GM12878 (cell line): ENCODE measurements at regions not wholly inside any gene's neighbourhood (a gene's known extent, or its start where the extent isn't known, plus 50 kb on each side); places are given as distances from the start of the nearest gene placed in this dataset.

Experiments used
- ATAC-seq: fragments of 200-7000 bp; cut with Tn5 transposase; 3 replicates; pipeline ENCODE4 v1.9.1; 2020; ENCODE audit warnings: mild to moderate bottlenecking, moderate library complexity
- BruUV-seq: library from RNA; stranded (reverse); fragments of 400-500 nt; replicated peaks from 2 replicates; lab custom pipeline; 2021; lab: Mats Ljungman, UMichigan
- CTCF ChIA-PET: fragments of 300-600 bp; sonication (Branson Sonifier 250); formaldehyde crosslinking; extraction: SDS; loops from one replicate; lab custom pipeline; 2021; ENCODE audit warnings: inconsistent platforms; lab: Yijun Ruan, JAX
- POLR2A ChIA-PET: fragments of 350-600 bp; formaldehyde crosslinking; extraction: SDS; loops from one replicate; lab custom pipeline; 2021; ENCODE audit warnings: inconsistent platforms; lab: Charles Lee
- RAD21 ChIA-PET: fragments of 300-600 bp; sonication (Branson Sonifier 250); formaldehyde crosslinking; loops from one replicate; lab custom pipeline; 2023; ENCODE audit warnings: antibody characterized with exemption; ENCODE audit not compliant: unreplicated experiment; lab: Charles Lee
- SMC1A ChIA-PET: fragments of 300-600 bp; sonication (Branson Sonifier 250); formaldehyde crosslinking; loops from one replicate; lab custom pipeline; 2023; ENCODE audit not compliant: unreplicated experiment, uncharacterized antibody; lab: Charles Lee
- DNase-seq: peaks from one replicate; pipeline ENCODE4 v3.0.0-alpha.2; 2011; ENCODE audit warnings: low read depth, low spot score
- FAIRE-seq: peaks from 3 replicates; lab custom pipeline; 2011; peaks lifted over from hg19 to GRCh38; lab: Jason Lieb, UNC
- H2AFZ ChIP-seq: 2 replicates; pipeline ENCODE4 v1.6.0; 2011; ENCODE audit warnings: low read depth, low read length, control low read depth; ENCODE audit not compliant: control insufficient read depth
- H3K27ac ChIP-seq: 2 replicates; pipeline ENCODE4 v1.5.1; 2011; ENCODE audit warnings: control low read depth; ENCODE audit not compliant: control insufficient read depth, insufficient read depth
- H3K27me3 ChIP-seq, 2 experiments: replicated peaks in 1 of 2; 2 replicates each; pipeline versions ENCODE4 v1.6.0 to v1.6.1; 2011; ENCODE audit warnings: low read length in 1 of 2; ENCODE audit not compliant: control insufficient read depth in 2 of 2, insufficient read depth in 2 of 2
- H3K36me3 ChIP-seq, 2 experiments: 2 replicates each; pipeline ENCODE4 v1.5.1; 2011; ENCODE audit warnings: low read length in 1 of 2; ENCODE audit not compliant: control insufficient read depth in 2 of 2, insufficient read depth in 2 of 2
- H3K4me1 ChIP-seq: 2 replicates; pipeline ENCODE4 v1.6.1; 2011; ENCODE audit warnings: mild to moderate bottlenecking, low read length, moderate library complexity, mixed read lengths; ENCODE audit not compliant: control insufficient read depth, insufficient read depth
- H3K4me2 ChIP-seq: 2 replicates; pipeline ENCODE4 v1.6.0; 2011; ENCODE audit warnings: control low read depth; ENCODE audit not compliant: control insufficient read depth, insufficient read depth
- H3K4me3 ChIP-seq: fragments of 200-600 bp; sonication (generic); 2 replicates; pipeline ENCODE4 v1.5.1; 2016
- H3K79me2 ChIP-seq: 2 replicates; pipeline ENCODE4 v1.6.0; 2011; ENCODE audit warnings: low read length; ENCODE audit not compliant: control insufficient read depth, insufficient read depth
- H3K9ac ChIP-seq: 2 replicates; pipeline ENCODE4 v1.8.0; 2011; ENCODE audit warnings: low read length, control low read depth, mixed read lengths; ENCODE audit not compliant: control insufficient read depth, insufficient read depth
- H3K9me3 ChIP-seq: replicated peaks from 3 replicates; pipeline ENCODE4 v1.5.1; 2011; ENCODE audit warnings: mild to moderate bottlenecking, low read length; ENCODE audit not compliant: control insufficient read depth, insufficient read depth
- H4K20me1 ChIP-seq: 2 replicates; pipeline ENCODE4 v1.6.0; 2011; ENCODE audit not compliant: control insufficient read depth, insufficient read depth
- ATF2 ChIP-seq: IDR thresholded peaks from 2 replicates; pipeline ENCODE4 v1.6.1; 2012; ENCODE audit warnings: low read length, inconsistent platforms
- E4F1 ChIP-seq: fragments of 450-650 bp; IDR thresholded peaks from 2 replicates; pipeline ENCODE4 v1.6.1; 2018; ENCODE audit warnings: borderline replicate concordance, mild to moderate bottlenecking; ENCODE audit not compliant: partially characterized antibody
- HDGF ChIP-seq: fragments of 450-650 bp; IDR thresholded peaks from 2 replicates; pipeline ENCODE4 v1.6.1; 2016; ENCODE audit warnings: antibody characterized with exemption
- MEF2B ChIP-seq: fragments of 450-650 bp; IDR thresholded peaks from 2 replicates; pipeline ENCODE4 v1.6.1; 2018; ENCODE audit warnings: mild to moderate bottlenecking, moderate library complexity; ENCODE audit not compliant: partially characterized antibody, poor library complexity, severe bottlenecking
- MYC ChIP-seq: IDR thresholded peaks from 2 replicates; pipeline ENCODE4 v1.6.1; 2011; ENCODE audit warnings: mild to moderate bottlenecking, low read length, moderate library complexity, inconsistent platforms; ENCODE audit not compliant: insufficient read depth, insufficient replicate concordance, insufficient read length, severe bottlenecking
- NFXL1 ChIP-seq: fragments of 450-650 bp; IDR thresholded peaks from 2 replicates; pipeline ENCODE4 v1.6.1; 2017; ENCODE audit warnings: antibody characterized with exemption, mild to moderate bottlenecking, borderline replicate concordance
- NFYA ChIP-seq: IDR thresholded peaks from 2 replicates; pipeline ENCODE4 v1.6.1; 2011; ENCODE audit warnings: low read depth, mild to moderate bottlenecking, low read length, improper control_type of control experiment, borderline replicate concordance
- RFX5 ChIP-seq: IDR thresholded peaks from 2 replicates; pipeline ENCODE4 v1.6.1; 2011; ENCODE audit warnings: low read depth, low read length, improper control_type of control experiment
- SMAD5 ChIP-seq: IDR thresholded peaks from 2 replicates; pipeline ENCODE4 v1.6.1; 2016; ENCODE audit warnings: antibody characterized with exemption, low read depth
- SMARCA5 ChIP-seq: fragments of 450-650 bp; IDR thresholded peaks from 2 replicates; pipeline ENCODE4 v1.6.1; 2017; ENCODE audit warnings: mild to moderate bottlenecking
- SPI1 ChIP-seq: IDR thresholded peaks from 2 replicates; pipeline ENCODE4 v1.6.1; 2011; ENCODE audit warnings: low read depth, mild to moderate bottlenecking, low read length, moderate library complexity, borderline replicate concordance; ENCODE audit not compliant: insufficient read depth
- TBL1XR1 ChIP-seq: IDR thresholded peaks from 2 replicates; pipeline ENCODE4 v1.6.1; 2012; ENCODE audit warnings: low read depth, low read length, improper control_type of control experiment
- WGBS: methylation state at CpG from one replicate; pipeline ENCODE4 v1.1.6; 2016; ENCODE audit warnings: low lambda C conversion rate; ENCODE audit not compliant: insufficient replicate concordance, insufficient coverage; ENCODE audit errors: missing lambda C conversion rate; 5-methylcytosine and 5-hydroxymethylcytosine counted together
- in situ Hi-C: fragments of 300-500 bp; cut with MboI; formaldehyde crosslinking; loops from 9 replicates; pipeline ENCODE4 v1.14.3; 2018; ENCODE audit warnings: mixed read lengths
- intact Hi-C: fragments of 100-400 bp; cut with micrococcal nuclease; formaldehyde crosslinking; loops from one replicate; pipeline ENCODE4 v1.14.2; 2022; ENCODE audit not compliant: unreplicated experiment

- TF ChIP-seq E4F1 = no peak
- no peak for TF ChIP-seq ATF2
- TF ChIP-seq NFYA = no peak
- no peak for TF ChIP-seq SMAD5
- no peak for TF ChIP-seq MYC
- no peak for TF ChIP-seq TBL1XR1
These were observed 133.6 kb downstream of the UBE2E3 start (continued) for GRCh38 chr2:181114021-181114420.

GRCh38 chr2:181116261-181116660 is 135.9 kb downstream of the UBE2E3 start:
- Histone ChIP-seq H3K27ac (no peak overlapping the region), H3K4me2 (no peak overlapping the region), H3K9ac (no peak overlapping the region), H3K27me3 (no peaks in the 10 kb centered on the region), H3K4me3 (no peak overlapping the region), H3K9me3 (no peaks in the 10 kb centered on the region), H2AFZ (no peak overlapping the region), H3K4me1 (no peaks in the 10 kb centered on the region), H4K20me1 (no peaks in the 10 kb centered on the region), H3K36me3 (no peaks in the 10 kb centered on the region), H3K79me2 (no peaks in the 10 kb centered on the region)
- intact Hi-C loops (no loop called here), in situ Hi-C loops (no loop called here)
- CTCF ChIA-PET = interaction anchor here (2.0 kb wide), 1 partner anchor 11 kb away, joined by 7 read pairs; no protein-coding TSS in a partner anchor
- SMC1A ChIA-PET = interaction anchor here (1.0 kb wide), 1 partner anchor 599 kb away, joined by 3 read pairs; no protein-coding TSS in a partner anchor
- WGBS = 84% methylated on average over 1 of the region's 1 CpG
- no TSS peak for BruUV-seq
- no peak for ATAC-seq
- RAD21 ChIA-PET = interaction anchor here (0.6 kb wide), 1 partner anchor 183 kb away, joined by 3 read pairs; no protein-coding TSS in a partner anchor
- DNase-seq = no peak
- no peak for TF ChIP-seq SPI1
- no peak for TF ChIP-seq RFX5
- no peak for TF ChIP-seq MEF2B
- no peak for TF ChIP-seq SMARCA5
- TF ChIP-seq NFXL1 = no peak
- no peak for TF ChIP-seq HDGF
- FAIRE-seq = no peak
- POLR2A ChIA-PET = interaction anchor here (0.9 kb wide), 1 partner anchor 9 kb away, joined by 3 read pairs; no protein-coding TSS in a partner anchor
